Embryonic facial prominence (tissue), 1 donor: ENCODE measurements at regions not wholly inside any gene's neighbourhood (a gene's known extent, or its start where the extent isn't known, plus 50 kb on each side); places are given as distances from the start of the nearest gene placed in this dataset.
"Not testable (repeated sequence)": the region's sequence is repeated elsewhere in the genome, so short reads cannot be mapped to it uniquely, and the experiment has no call there.

Experiments
- DNase-seq: peaks from one replicate; pipeline ENCODE4 v3.0.0-alpha.2; 2016; ENCODE audit errors: extremely low spot score

- no peak for DNase-seq
Measured at GRCh38 chr1:178020968-178021640, 51.2 kb upstream of the SEC16B start.

- no peak for DNase-seq
Measured at GRCh38 chr1:178021950-178022349, 52.1 kb upstream of the SEC16B start.

GRCh38 chr1:178023181-178023618 lies 53.3 kb upstream of the SEC16B start:
- no peak for DNase-seq

GRCh38 chr1:178024504-178024903 lies 54.6 kb upstream of the SEC16B start:
- DNase-seq, result no peak

GRCh38 chr1:178025613-178026356 lies 55.9 kb upstream of the SEC16B start:
- no peak for DNase-seq

GRCh38 chr1:178028841-178029481 lies 59.1 kb upstream of the SEC16B start:
- DNase-seq, result no peak

- DNase-seq, result no peak
Measured at GRCh38 chr1:178030467-178030866, 60.6 kb upstream of the SEC16B start.

- peak; percentile 27 for DNase-seq
Measured at GRCh38 chr1:178031856-178032320, 62.0 kb upstream of the RASAL2 start.

GRCh38 chr1:178033019-178033418 lies 60.9 kb upstream of the RASAL2 start:
- no peak for DNase-seq

GRCh38 chr1:178034676-178035075 lies 59.2 kb upstream of the RASAL2 start:
- DNase-seq, result no peak

GRCh38 chr1:178036090-178036489 lies 57.8 kb upstream of the RASAL2 start:
- DNase-seq, result no peak

GRCh38 chr1:178037510-178038253 lies 56.2 kb upstream of the RASAL2 start:
- peak; percentile 20 for DNase-seq

GRCh38 chr1:178038372-178038771 lies 55.5 kb upstream of the RASAL2 start:
- no peak for DNase-seq

- DNase-seq, result no peak
Measured at GRCh38 chr1:178039891-178040290, 54.0 kb upstream of the RASAL2 start.

GRCh38 chr1:178043940-178044339 lies 50.0 kb upstream of the RASAL2 start:
- DNase-seq, result not testable (repeated sequence)
